ENCODE measurements at regions not wholly inside any gene's neighbourhood (a gene's known extent, or its start where the extent isn't known, plus 50 kb on each side); places are given as distances from the start of the nearest gene placed in this dataset.

- H3F3A ChIP-seq (replicated peaks; ENCODE audit: low read depth) = no peaks in the 10 kb centered on the region
- no peaks in the 10 kb centered on the region for H3K4me1 Mint-ChIP-seq
- ATAC-seq (no peak), DNase-seq (ENCODE audit: low spot score) (no peak)
- no peak overlapping the region for H3K4me3 ChIP-seq
- no peaks in the 10 kb centered on the region for H3K27me3 Mint-ChIP-seq (ENCODE audit: insufficient read depth, low read depth, poor library complexity)
- no peaks in the 10 kb centered on the region for H4K20me1 ChIP-seq (replicated peaks; ENCODE audit: insufficient read depth)
- no peaks in the 10 kb centered on the region for H3K27me3 ChIP-seq (ENCODE audit: insufficient read depth)
- H3K9me2 ChIP-seq (ENCODE audit: insufficient read depth) = no peaks in the 10 kb centered on the region; the same call in none of the 2 replicates
- H2AFZ ChIP-seq = no peak overlapping the region
- no peaks in the 10 kb centered on the region for H3K36me3 Mint-ChIP-seq (ENCODE audit: low read depth)
- no peak overlapping the region for H3K27ac ChIP-seq (ENCODE audit: low read depth)
- peaks cover 3% of the 10 kb centered on the region; the same call in 1 of the 3 replicates for H3K9me3 Mint-ChIP-seq
- H3K36me3 ChIP-seq (ENCODE audit: insufficient read depth) = no peaks in the 10 kb centered on the region
- no peak overlapping the region for H3K27ac Mint-ChIP-seq
- no peak overlapping the region for H3K4me3 Mint-ChIP-seq
- H3K4me1 ChIP-seq (ENCODE audit: insufficient read depth) = no peaks in the 10 kb centered on the region
- no peak overlapping the region for H3K4me2 ChIP-seq
- no peak for TF ChIP-seq POLR2AphosphoS5 (IDR thresholded peaks at IDR 0.05; ENCODE audit: low read depth)
- TF ChIP-seq ZNF331 (CRISPR knock-in tag; IDR thresholded peaks at IDR 0.05; ENCODE audit: low read depth) = no peak
- TF ChIP-seq, protein P1, sequence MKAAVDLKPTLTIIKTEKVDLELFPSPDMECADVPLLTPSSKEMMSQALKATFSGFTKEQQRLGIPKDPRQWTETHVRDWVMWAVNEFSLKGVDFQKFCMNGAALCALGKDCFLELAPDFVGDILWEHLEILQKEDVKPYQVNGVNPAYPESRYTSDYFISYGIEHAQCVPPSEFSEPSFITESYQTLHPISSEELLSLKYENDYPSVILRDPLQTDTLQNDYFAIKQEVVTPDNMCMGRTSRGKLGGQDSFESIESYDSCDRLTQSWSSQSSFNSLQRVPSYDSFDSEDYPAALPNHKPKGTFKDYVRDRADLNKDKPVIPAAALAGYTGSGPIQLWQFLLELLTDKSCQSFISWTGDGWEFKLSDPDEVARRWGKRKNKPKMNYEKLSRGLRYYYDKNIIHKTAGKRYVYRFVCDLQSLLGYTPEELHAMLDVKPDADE (IDR thresholded peaks at IDR 0.05) = no peak
- no peak for TF ChIP-seq EZH2 (IDR thresholded peaks at IDR 0.05; ENCODE audit: low read depth, unreplicated experiment)
- no peak for TF ChIP-seq STAT1 (IDR thresholded peaks at IDR 0.05; ENCODE audit: unreplicated experiment)
- no peak for TF ChIP-seq JUNB (IDR thresholded peaks at IDR 0.05; ENCODE audit: unreplicated experiment)
- TF ChIP-seq ZNF462 (CRISPR knock-in tag; IDR thresholded peaks at IDR 0.05) = no peak
- no peak for TF ChIP-seq CREB1 (CRISPR knock-in tag; IDR thresholded peaks at IDR 0.05; ENCODE audit: low read depth)
- TF ChIP-seq, protein P2, sequence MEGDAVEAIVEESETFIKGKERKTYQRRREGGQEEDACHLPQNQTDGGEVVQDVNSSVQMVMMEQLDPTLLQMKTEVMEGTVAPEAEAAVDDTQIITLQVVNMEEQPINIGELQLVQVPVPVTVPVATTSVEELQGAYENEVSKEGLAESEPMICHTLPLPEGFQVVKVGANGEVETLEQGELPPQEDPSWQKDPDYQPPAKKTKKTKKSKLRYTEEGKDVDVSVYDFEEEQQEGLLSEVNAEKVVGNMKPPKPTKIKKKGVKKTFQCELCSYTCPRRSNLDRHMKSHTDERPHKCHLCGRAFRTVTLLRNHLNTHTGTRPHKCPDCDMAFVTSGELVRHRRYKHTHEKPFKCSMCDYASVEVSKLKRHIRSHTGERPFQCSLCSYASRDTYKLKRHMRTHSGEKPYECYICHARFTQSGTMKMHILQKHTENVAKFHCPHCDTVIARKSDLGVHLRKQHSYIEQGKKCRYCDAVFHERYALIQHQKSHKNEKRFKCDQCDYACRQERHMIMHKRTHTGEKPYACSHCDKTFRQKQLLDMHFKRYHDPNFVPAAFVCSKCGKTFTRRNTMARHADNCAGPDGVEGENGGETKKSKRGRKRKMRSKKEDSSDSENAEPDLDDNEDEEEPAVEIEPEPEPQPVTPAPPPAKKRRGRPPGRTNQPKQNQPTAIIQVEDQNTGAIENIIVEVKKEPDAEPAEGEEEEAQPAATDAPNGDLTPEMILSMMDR (conservative IDR thresholded peaks at IDR 0.05; ENCODE audit: low read depth in 2 of 2) = no peak
- no peak for TF ChIP-seq REST (IDR thresholded peaks at IDR 0.05; ENCODE audit: unreplicated experiment)
- TF ChIP-seq EZH2phosphoT487 (IDR thresholded peaks at IDR 0.05; ENCODE audit: unreplicated experiment) = no peak
- no peak for TF ChIP-seq NANOG (IDR thresholded peaks at IDR 0.05; ENCODE audit: borderline replicate concordance)
- TF ChIP-seq ZNF114 (CRISPR knock-in tag; IDR thresholded peaks at IDR 0.05) = no peak
- H3K79me2 ChIP-seq (replicated peaks; ENCODE audit: insufficient read depth) = no peaks in the 10 kb centered on the region
Measured at GRCh38 chr18:55142410-55142809, 183.1 kb upstream of the CCDC68 start.
